Trophoblast cell (in vitro differentiated cells and primary cell): ENCODE measurements at regions not wholly inside any gene's neighbourhood (a gene's known extent, or its start where the extent isn't known, plus 50 kb on each side); places are given as distances from the start of the nearest gene placed in this dataset.

ENCODE experiments used
- DNase-seq, 2 donors: peaks; one replicate each; pipeline ENCODE4 v3.0.0-alpha.2; 2016
- H2AFZ ChIP-seq: 2 replicates; pipeline ENCODE4 v1.6.1; 2013; ENCODE audit warnings: low read length, moderate library complexity, mild to moderate bottlenecking; ENCODE audit not compliant: insufficient read depth, poor library complexity
- H2AK5ac ChIP-seq: 2 replicates; pipeline ENCODE4 v1.6.1; 2013; ENCODE audit warnings: mild to moderate bottlenecking, low read length
- H2BK120ac ChIP-seq: 2 replicates; pipeline ENCODE4 v1.6.1; 2013; ENCODE audit warnings: low read length, mild to moderate bottlenecking, moderate library complexity; ENCODE audit not compliant: insufficient read depth, poor library complexity
- H2BK12ac ChIP-seq: 2 replicates; pipeline ENCODE4 v1.6.1; 2013; ENCODE audit warnings: mild to moderate bottlenecking, low read length, moderate library complexity
- H2BK5ac ChIP-seq: 2 replicates; pipeline ENCODE4 v1.6.1; 2013; ENCODE audit warnings: low read length, low read depth, moderate library complexity, mild to moderate bottlenecking; ENCODE audit not compliant: poor library complexity
- H3K14ac ChIP-seq: 2 replicates; pipeline ENCODE4 v1.6.1; 2013; ENCODE audit warnings: mild to moderate bottlenecking, low read length
- H3K18ac ChIP-seq: 2 replicates; pipeline ENCODE4 v1.6.1; 2013; ENCODE audit warnings: mild to moderate bottlenecking, low read length
- H3K23ac ChIP-seq: 2 replicates; pipeline ENCODE4 v1.6.1; 2013; ENCODE audit warnings: low read length
- H3K27ac ChIP-seq: 2 replicates; pipeline ENCODE4 v1.5.1; 2013; ENCODE audit warnings: low read depth, mild to moderate bottlenecking, inconsistent platforms, low read length, moderate library complexity
- H3K27me3 ChIP-seq: 2 replicates; pipeline ENCODE4 v1.6.1; 2013; ENCODE audit warnings: inconsistent platforms, mild to moderate bottlenecking, low read length, moderate library complexity; ENCODE audit not compliant: insufficient read depth
- H3K36me3 ChIP-seq, 2 experiments: 1 replicate in 1 of 2; 2 replicates in 1 of 2; pipeline ENCODE4 v1.6.1; 2013; ENCODE audit warnings: low read length in 2 of 2, mild to moderate bottlenecking in 2 of 2, moderate library complexity in 1 of 2; ENCODE audit not compliant: insufficient read depth in 2 of 2, control insufficient read depth in 1 of 2
- H3K4ac ChIP-seq: 2 replicates; pipeline ENCODE4 v1.6.1; 2013; ENCODE audit warnings: low read depth, mild to moderate bottlenecking, low read length, moderate library complexity
- H3K4me1 ChIP-seq, 2 experiments: 1 replicate in 1 of 2; 2 replicates in 1 of 2; pipeline ENCODE4 v1.6.1; 2013; ENCODE audit warnings: low read length in 2 of 2, mild to moderate bottlenecking in 2 of 2, moderate library complexity in 1 of 2; ENCODE audit not compliant: insufficient read depth in 2 of 2, control insufficient read depth in 1 of 2
- H3K4me2 ChIP-seq: 2 replicates; pipeline ENCODE4 v1.6.1; 2013; ENCODE audit warnings: inconsistent platforms, mild to moderate bottlenecking, low read length, moderate library complexity
- H3K4me3 ChIP-seq: 2 replicates; pipeline ENCODE4 v1.5.1; 2013; ENCODE audit warnings: mild to moderate bottlenecking, low read depth, low read length, inconsistent platforms
- H3K79me1 ChIP-seq: one replicate; pipeline ENCODE4 v1.6.1; 2013; ENCODE audit warnings: low read length
- H3K79me2 ChIP-seq: 2 replicates; pipeline ENCODE4 v1.6.1; 2013; ENCODE audit warnings: low read length, mild to moderate bottlenecking; ENCODE audit not compliant: control insufficient read depth, insufficient read depth, poor library complexity
- H3K9ac ChIP-seq: 2 replicates; pipeline ENCODE4 v1.6.1; 2013; ENCODE audit warnings: mild to moderate bottlenecking, low read length
- H3K9me3 ChIP-seq: 2 replicates; pipeline ENCODE4 v1.6.1; 2013; ENCODE audit warnings: low read depth, mild to moderate bottlenecking, control low read depth, inconsistent platforms, low read length; ENCODE audit not compliant: insufficient read depth
- H4K12ac ChIP-seq: 2 replicates; pipeline ENCODE4 v1.6.1; 2013; ENCODE audit warnings: low read depth, mild to moderate bottlenecking, low read length, moderate library complexity
- H4K8ac ChIP-seq: 2 replicates; pipeline ENCODE4 v1.6.1; 2013; ENCODE audit warnings: low read depth, mild to moderate bottlenecking, low read length, moderate library complexity
- H4K91ac ChIP-seq: one replicate; pipeline ENCODE4 v1.6.1; 2013; ENCODE audit warnings: low read depth, mild to moderate bottlenecking, low read length, moderate library complexity
- WGBS: extraction: QIAGEN DNeasy Blood & Tissue Kit; methylation state at CpG from one replicate; pipeline ENCODE4 v1.1.7; 2013; ENCODE audit warnings: missing lambda C conversion rate; ENCODE audit not compliant: insufficient read length, insufficient coverage; ENCODE audit errors: extremely low coverage; 5-methylcytosine and 5-hydroxymethylcytosine counted together

GRCh38 chr6:3523966-3524365 is 67.1 kb upstream of the SLC22A23 start:
- H4K91ac ChIP-seq = no peak overlapping the region
- H3K9ac ChIP-seq = no peak overlapping the region
- H3K36me3 ChIP-seq = no peaks in the 10 kb centered on the region
- no peak overlapping the region for H2AFZ ChIP-seq
- H2BK5ac ChIP-seq = no peak overlapping the region
- no CpG with 5 or more reads among the region's 7 CpGs for WGBS
- no peak overlapping the region for H3K23ac ChIP-seq
- DNase-seq = no peak
- no peak overlapping the region for H3K4ac ChIP-seq
- no peak overlapping the region for H3K4me3 ChIP-seq
- no peaks in the 10 kb centered on the region for H3K9me3 ChIP-seq
- peak overlapping the region; percentile 16 for H3K14ac ChIP-seq
- no peak overlapping the region for H4K12ac ChIP-seq
- H3K79me1 ChIP-seq = peaks cover 32% of the 10 kb centered on the region
- H3K79me2 ChIP-seq = no peaks in the 10 kb centered on the region
- peak overlapping the region; percentile 12 for H2BK12ac ChIP-seq
- peaks cover 18 to 25% of the 10 kb centered on the region in 2 experiments for H3K4me1 ChIP-seq
- H3K4me2 ChIP-seq = no peak overlapping the region
- H3K27me3 ChIP-seq = no peaks in the 10 kb centered on the region
- H2BK120ac ChIP-seq = peak overlapping the region; percentile 14
- H3K27ac ChIP-seq = no peak overlapping the region
- H2AK5ac ChIP-seq = no peak overlapping the region
- H4K8ac ChIP-seq = no peak overlapping the region
- H3K18ac ChIP-seq = no peak overlapping the region

DNA sequence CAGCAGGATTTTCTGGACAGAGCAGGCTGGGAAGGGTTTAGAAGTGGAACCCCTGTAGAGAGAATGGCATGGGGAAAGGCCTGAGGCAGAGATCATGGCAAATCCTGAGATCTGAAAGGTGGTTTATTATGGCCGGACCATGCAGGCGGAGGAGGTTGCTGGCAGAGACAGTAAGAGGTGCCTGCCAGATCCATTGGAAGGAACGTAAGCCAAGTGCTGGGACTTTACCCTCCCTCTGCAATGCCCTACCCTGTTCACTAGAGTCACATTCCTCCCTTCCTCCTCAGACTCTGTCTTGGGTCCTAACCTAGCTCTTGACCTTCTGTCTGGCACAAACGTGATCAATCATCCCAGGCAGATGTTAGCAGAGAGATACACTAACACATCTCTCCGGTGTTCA is 66.4 kb upstream of the SLC22A23 start:
- Histone ChIP-seq H3K36me3 (no peaks in the 10 kb centered on the region), H3K9me3 (no peaks in the 10 kb centered on the region), H3K27me3 (no peaks in the 10 kb centered on the region), H2BK120ac (peak overlapping the region; percentile 60), H3K27ac (peak overlapping the region; percentile 48), H3K4me1 (peaks cover 21 to 32% of the 10 kb centered on the region in 2 experiments), H3K9ac (no peak overlapping the region), H2AK5ac (peak overlapping the region; percentile 8), H3K18ac (peak overlapping the region; percentile 85), H4K12ac (no peak overlapping the region), H4K91ac (peak overlapping the region; percentile 92), H2AFZ (no peak overlapping the region), H3K4me3 (no peak overlapping the region), H3K14ac (peak overlapping the region; percentile 10), H3K4ac (no peak overlapping the region), H2BK12ac (peak overlapping the region; percentile 93), H3K23ac (no peak overlapping the region), H3K79me1 (peaks cover 36% of the 10 kb centered on the region), H3K4me2 (no peak overlapping the region), H3K79me2 (peaks cover 2% of the 10 kb centered on the region), H2BK5ac (peak overlapping the region; percentile 84), H4K8ac (peak overlapping the region; percentile 55)
- no peak for DNase-seq
- no CpG with 5 or more reads among the region's 5 CpGs for WGBS

DNA sequence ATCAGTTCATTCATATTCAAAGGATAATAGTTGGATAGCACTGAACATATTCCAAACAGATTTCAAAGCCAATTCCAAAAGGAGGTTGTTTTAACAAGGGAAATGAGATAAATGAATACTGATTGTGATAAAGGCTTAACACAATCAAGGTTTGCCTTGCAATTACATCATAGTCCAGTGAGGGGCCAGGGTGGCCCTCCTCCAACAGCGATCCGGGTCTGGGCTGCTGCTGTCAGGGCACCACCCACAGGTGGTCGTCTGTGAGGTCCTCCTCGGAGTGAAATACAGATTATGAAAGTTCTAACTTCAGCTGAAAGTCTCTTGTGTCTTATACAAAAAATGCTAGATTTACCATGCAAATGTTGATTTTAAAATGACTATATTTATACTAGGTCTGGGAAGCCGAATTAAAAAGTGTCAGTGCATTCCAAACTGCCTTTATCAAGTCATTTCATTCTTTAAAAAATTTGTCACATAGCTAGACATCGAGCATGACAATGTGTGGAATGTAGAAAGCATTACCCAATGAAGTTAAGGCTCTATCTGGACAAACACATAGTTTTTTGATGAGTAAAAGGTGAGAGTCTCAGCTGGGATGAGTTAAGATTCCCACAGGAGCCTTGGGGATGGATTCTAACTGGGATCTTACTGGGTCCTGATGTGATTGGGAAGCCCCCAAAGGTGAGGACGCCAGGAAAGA is 65.9 kb upstream of the SLC22A23 start:
- H3K9ac ChIP-seq = no peak overlapping the region
- H3K18ac ChIP-seq = peak overlapping the region; percentile 39
- no peak overlapping the region for H3K4me3 ChIP-seq
- H4K8ac ChIP-seq = peak overlapping the region; percentile 55
- peak overlapping the region; percentile 84 for H2BK5ac ChIP-seq
- H4K91ac ChIP-seq = peak overlapping the region; percentile 92
- H2AK5ac ChIP-seq = peak overlapping the region; percentile 27
- peak overlapping the region; percentile 89 for H2BK120ac ChIP-seq
- no peak overlapping the region for H3K23ac ChIP-seq
- H3K79me1 ChIP-seq = peaks cover 40% of the 10 kb centered on the region
- no peaks in the 10 kb centered on the region for H3K27me3 ChIP-seq
- H3K9me3 ChIP-seq = no peaks in the 10 kb centered on the region
- no peak overlapping the region for H4K12ac ChIP-seq
- WGBS = no CpG with 5 or more reads among the region's 7 CpGs
- H3K4ac ChIP-seq = no peak overlapping the region
- H3K4me2 ChIP-seq = no peak overlapping the region
- peak overlapping the region; percentile 48 for H3K27ac ChIP-seq
- no peak overlapping the region for H2AFZ ChIP-seq
- no peaks in the 10 kb centered on the region for H3K36me3 ChIP-seq
- peak; percentile 45 to 93 for DNase-seq
- peaks cover 25 to 37% of the 10 kb centered on the region in 2 experiments for H3K4me1 ChIP-seq
- H3K14ac ChIP-seq = peak overlapping the region; percentile 38
- peak overlapping the region; percentile 93 for H2BK12ac ChIP-seq
- peaks cover 2% of the 10 kb centered on the region for H3K79me2 ChIP-seq

DNA sequence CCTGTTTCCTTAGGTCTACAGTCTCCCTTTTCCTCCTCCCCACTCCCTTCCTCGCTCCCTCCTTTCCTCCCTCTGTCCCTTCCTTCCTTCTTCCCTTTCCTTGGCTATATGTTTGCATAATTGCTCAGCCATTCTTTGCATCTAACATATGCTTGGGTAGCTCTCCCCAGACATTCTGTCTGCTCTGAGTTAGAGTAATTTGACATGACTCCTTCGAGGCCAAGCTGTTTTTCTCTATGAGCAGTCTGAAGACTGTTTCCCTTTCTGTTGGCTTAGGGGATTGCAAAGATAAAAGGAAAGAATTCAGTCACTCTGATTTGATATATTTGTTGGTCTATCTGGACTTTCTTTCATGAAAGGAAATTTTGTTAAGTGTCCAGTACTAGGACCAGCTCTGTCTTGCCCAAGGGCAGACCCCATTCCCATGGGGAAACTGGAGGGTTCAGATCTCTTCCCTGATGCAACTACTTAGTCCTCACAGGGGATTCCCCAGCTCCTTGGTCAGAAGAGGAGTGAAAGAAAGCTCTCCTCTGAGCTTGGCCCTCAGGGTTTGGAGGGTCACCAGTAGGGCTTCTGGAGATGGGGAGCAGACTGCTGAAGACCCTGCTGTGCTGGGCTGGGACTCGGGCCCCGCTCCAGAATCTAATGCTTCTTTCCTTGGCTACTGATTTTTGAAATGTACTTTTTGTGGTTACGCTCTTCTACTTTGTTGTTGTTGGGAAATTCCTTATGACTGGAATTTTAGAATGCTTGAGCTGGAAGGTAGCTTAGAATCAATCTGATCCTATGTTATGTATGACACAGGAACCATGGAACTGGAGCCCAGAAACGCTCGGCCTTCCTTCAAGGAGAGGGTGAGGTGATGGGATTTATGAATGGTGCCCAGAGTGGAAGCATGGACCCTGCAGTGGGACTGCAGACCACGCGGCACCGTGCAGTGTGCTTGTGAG is 63.7 kb upstream of the SLC22A23 start:
- Histone ChIP-seq H4K12ac (no peak overlapping the region), H3K14ac (peak overlapping the region; percentile 74), H3K4me1 (peaks cover 28 to 38% of the 10 kb centered on the region in 2 experiments), H3K18ac (peak overlapping the region; percentile 11), H3K27ac (peak overlapping the region; percentile 90), H3K79me2 (peaks cover 2% of the 10 kb centered on the region), H3K4me3 (no peak overlapping the region), H2BK12ac (peak overlapping the region; percentile 0), H3K27me3 (no peaks in the 10 kb centered on the region), H3K36me3 (no peaks in the 10 kb centered on the region), H4K91ac (peak overlapping the region; percentile 92), H3K9ac (no peak overlapping the region), H3K79me1 (peaks cover 44% of the 10 kb centered on the region), H4K8ac (peak overlapping the region; percentile 59), H3K4ac (peak overlapping the region; percentile 25), H2BK5ac (peak overlapping the region; percentile 87), H2AFZ (peak overlapping the region; percentile 33), H3K23ac (no peak overlapping the region), H2AK5ac (peak overlapping the region; percentile 58), H3K9me3 (no peaks in the 10 kb centered on the region), H2BK120ac (peak overlapping the region; percentile 90), H3K4me2 (peak overlapping the region; percentile 6)
- DNase-seq = peak in 1 of 2 donors; percentile 48
- WGBS = no CpG with 5 or more reads among the region's 10 CpGs
